GM12864 (cell line): ENCODE measurements at regions not wholly inside any gene's neighbourhood (a gene's known extent, or its start where the extent isn't known, plus 50 kb on each side); places are given as distances from the start of the nearest gene placed in this dataset.
"Not testable (repeated sequence)": the region's sequence is repeated elsewhere in the genome, so short reads cannot be mapped to it uniquely, and the experiment has no call there.

ENCODE experiments used
- DNase-seq: peaks from one replicate; pipeline ENCODE4 v3.0.0-alpha.2; 2011; ENCODE audit warnings: low read depth
- H3K4me3 ChIP-seq: 2 replicates; pipeline ENCODE4 v1.5.1; 2011; ENCODE audit warnings: mild to moderate bottlenecking, low read depth, low read length, control low read depth
- TF ChIP-seq, protein P1 (sequence below): IDR thresholded peaks from 2 replicates; pipeline ENCODE4 v1.5.1; 2011; ENCODE audit warnings: low read depth, mild to moderate bottlenecking, moderate library complexity, low read length, control low read depth, inconsistent platforms; ENCODE audit errors: missing control alignments

DNA sequence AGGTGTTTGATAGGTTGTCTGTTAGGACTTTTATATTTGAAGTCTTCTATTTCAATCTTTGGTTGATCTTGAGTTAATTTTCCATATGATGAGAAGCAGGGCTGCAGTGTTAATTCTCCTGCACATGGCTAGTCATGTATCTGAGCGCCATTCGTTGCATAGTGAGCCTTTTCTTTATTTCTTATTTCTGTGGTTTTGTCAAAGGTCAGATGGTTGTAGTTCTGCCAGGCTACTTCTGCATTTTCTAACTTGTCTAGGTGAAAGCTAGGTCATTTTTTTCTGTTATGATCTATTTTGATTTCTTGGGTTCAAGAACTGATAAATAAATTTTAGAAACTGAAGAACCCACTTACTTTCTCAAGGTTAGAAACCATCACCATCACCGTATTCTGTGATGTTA lies 56.7 kb downstream of the CCDC74A start:
- TF ChIP-seq, protein P1, sequence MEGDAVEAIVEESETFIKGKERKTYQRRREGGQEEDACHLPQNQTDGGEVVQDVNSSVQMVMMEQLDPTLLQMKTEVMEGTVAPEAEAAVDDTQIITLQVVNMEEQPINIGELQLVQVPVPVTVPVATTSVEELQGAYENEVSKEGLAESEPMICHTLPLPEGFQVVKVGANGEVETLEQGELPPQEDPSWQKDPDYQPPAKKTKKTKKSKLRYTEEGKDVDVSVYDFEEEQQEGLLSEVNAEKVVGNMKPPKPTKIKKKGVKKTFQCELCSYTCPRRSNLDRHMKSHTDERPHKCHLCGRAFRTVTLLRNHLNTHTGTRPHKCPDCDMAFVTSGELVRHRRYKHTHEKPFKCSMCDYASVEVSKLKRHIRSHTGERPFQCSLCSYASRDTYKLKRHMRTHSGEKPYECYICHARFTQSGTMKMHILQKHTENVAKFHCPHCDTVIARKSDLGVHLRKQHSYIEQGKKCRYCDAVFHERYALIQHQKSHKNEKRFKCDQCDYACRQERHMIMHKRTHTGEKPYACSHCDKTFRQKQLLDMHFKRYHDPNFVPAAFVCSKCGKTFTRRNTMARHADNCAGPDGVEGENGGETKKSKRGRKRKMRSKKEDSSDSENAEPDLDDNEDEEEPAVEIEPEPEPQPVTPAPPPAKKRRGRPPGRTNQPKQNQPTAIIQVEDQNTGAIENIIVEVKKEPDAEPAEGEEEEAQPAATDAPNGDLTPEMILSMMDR, result no peak
- no peak for DNase-seq
- H3K4me3 ChIP-seq, result no peak overlapping the region

DNA sequence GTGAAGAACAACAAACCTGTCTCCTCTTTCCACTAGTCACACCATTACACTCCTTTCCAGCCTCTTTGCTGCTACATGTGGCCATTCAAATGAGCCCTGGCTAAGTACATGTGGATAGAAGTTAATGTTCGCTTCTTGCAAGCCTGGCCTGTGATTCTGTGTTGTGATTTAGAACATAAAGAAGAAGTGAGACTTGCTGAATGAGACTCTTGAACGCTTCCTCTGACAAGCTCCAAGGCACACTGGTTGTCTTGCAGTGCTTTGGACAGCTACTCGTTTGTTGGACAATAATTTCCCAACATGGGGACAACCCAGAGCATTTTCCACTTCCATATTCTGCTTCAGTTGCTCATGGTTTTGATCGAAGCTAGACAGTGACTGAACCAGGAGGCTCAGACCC lies 57.3 kb downstream of the CCDC74A start:
- peak; percentile 87 for DNase-seq
- TF ChIP-seq, protein P1, result no peak
- no peak overlapping the region for H3K4me3 ChIP-seq

DNA sequence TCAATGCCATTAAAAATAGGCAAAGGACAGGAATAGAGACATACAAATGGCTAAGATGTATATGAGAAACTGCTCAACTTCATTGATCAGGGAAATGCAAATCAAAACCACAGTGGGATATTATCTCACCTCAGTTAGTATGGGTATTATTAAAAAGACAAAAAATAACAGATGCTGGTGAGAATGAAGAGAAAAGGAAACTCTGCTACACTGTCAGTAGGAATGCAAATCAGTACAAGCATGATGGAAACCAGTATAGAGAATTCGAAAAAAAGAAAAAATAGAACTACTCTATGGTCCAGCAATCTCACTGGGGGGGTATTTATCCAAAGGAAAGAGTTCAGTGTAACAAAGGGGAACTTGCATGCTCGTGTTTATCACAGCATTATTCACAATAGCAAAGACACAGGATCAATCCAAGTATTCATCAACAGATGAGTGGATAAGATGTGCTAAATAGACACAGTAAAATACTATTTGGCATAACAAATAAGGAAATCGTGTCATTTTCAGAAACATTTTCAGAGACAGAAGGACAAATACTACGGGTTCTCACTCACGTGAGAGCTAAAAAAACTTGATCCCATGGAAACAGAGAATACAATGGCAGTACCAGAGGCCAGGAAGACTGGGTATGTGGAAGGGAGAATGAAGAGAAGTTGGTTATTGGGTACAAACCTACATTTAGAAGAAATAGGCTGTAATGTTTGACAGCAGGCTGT lies 60.6 kb downstream of the CCDC74A start:
- DNase-seq, result peak; percentile 71
- H3K4me3 ChIP-seq, result no peak overlapping the region
- TF ChIP-seq, protein P1, result no peak

DNA sequence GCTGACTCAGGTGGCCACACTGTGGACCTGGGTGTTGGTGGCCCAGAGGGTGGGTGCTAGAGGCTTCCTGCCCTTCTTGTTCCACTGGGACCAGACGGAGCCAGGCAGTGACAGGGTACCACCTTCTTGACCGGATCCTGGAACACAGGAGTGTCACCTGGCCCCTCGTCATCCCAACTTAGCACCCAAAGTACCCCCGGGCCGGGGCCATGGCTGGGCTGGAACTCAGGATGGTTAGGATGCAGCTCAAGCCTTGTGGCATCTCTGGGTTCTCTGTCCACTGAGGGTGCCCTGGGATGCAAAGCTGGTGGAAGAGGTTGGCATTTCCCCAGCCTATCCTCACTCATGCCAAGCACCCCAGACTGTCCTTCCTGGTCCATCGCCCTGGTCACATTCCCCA lies 61.4 kb downstream of the CCDC74A start:
- not testable (repeated sequence) for H3K4me3 ChIP-seq, DNase-seq

DNA sequence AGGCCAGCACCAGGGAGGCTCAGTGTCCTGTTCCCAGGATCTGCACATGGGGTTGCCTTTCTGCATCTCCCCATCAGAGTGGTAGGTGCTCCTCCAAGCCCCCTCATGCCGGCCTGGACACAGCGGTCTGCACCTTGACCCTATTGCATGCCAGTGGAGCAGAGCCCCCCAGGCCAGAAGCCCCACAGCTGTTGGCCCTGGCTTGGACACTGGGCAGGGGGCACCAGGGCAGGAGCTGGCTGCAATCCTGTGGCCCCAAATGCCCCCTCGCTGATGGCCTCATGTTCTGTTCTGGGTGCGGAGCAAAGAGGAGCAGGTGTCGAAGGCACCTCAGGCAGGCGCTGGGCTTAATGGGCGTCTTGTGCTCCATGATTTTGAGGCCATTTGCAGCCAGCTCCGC lies 62.7 kb downstream of the CCDC74A start:
- no peak overlapping the region for H3K4me3 ChIP-seq
- TF ChIP-seq, protein P1, result no peak

DNA sequence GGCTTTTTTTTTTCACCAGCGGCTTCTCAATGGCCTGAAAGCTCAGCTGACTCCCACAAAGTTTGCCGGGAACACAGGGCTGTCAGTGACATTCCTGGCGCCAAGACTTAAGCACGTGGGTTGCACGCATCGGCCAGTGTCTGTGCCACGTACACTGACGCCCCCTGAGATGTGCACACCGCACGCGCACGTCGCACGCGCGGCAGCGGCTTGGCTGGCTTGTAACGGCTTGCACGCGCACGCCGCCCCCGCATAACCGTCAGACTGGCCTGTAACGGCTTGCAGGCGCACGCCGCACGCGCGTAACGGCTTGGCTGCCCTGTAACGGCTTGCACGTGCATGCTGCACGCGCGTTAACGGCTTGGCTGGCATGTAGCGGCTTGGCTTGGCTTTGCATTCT lies 63.2 kb downstream of the CCDC74A start:
- TF ChIP-seq, protein P1, result no peak
- no peak overlapping the region for H3K4me3 ChIP-seq
- DNase-seq, result no peak

More for the DNA sequence above, 62.7 kb downstream of the CCDC74A start:
- no peak for DNase-seq

DNA sequence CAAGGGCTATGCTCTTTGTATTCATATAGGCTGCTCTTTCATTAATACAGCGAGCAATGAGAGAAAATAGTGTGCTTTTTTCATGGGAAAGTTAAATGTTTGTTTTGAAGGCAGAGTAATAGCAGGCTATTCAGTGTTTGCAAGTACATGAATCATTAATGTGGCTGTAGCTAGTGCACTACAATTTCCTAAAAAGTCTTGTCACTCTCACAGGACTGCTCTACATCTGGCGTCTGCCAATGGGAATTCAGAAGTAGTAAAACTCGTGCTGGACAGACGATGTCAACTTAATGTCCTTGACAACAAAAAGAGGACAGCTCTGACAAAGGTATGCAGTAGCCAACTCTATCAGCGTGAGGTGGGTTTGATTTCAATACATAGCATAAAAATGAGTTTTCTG lies 68.9 kb downstream of the CCDC74A start:
- not testable (repeated sequence) for H3K4me3 ChIP-seq, DNase-seq

DNA sequence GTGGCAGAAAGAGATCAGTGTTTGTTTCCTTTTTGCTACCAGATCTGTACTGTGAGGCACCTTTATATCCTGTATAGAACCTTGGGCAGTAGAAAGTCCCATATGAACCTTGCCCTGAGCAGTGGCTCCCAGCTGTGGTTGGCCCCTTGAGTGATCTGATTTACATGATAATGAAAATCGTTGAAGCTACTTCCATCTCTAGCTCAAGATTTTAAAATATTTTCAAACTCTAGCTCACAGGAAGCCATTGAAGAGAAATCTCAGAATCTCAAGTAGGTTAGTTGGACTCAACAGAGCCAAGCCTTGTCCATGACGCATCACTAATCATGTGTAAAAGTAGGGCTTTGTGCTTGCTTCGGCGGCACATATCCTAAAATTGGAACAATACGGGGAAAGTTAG lies 74.8 kb downstream of the CCDC74A start:
- H3K4me3 ChIP-seq, DNase-seq: not testable (repeated sequence)

DNA sequence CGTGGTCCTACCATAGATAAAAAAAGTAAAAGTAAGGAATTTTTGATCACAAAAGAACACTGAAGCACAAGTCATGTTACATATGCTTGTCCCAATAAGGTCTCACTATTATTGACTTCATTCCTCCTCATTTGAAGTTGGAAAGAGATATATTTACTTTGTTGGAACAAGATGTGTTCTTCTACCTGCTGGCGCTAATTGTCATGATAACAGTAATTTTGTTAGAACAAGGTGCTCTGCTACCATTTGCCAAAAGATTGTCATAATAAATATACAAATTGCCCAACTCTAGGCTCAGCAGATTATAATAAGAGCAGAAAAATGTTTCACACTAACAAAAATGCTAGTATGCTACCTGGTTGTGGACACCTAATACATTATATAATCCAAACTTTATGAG lies 77.0 kb downstream of the CCDC74A start:
- DNase-seq, H3K4me3 ChIP-seq: not testable (repeated sequence)

DNA sequence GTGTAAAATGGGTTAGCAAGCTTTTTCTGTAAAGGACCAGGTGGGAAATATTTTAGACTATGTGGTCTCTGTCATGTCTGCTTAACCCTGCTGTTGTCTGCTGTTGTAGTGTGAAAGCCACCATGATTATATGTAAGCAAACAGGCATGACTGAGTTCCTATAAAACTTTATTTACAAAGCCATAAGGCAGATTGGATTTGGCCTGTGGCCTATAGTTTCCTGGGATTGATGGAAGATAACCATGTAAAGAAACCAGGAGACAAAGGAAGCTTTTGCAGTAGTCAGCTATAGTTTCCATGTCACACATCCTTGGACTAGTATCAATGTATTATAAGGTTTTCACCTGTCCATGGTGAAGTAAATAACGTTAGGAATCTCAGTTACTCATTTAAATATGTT lies 78.7 kb downstream of the CCDC74A start:
- not testable (repeated sequence) for DNase-seq, H3K4me3 ChIP-seq

DNA sequence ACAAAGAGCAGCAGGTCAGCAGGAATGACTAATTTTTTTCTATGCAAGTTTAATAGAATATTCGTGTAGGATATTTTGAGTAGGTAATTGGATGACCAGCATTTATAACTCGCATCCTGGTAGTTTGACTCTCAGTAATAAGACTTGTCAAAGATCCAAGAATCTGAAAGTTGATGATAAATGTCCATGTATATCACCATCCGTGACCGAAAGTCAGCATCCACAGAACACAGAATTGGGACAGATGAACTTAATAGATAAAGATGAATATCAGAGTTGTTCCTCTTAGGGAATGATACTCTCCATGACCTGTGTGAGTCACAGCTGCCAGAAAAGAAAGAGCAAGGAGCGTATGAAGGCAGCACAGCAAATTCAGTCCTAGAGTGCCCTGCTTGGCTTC lies 79.4 kb downstream of the CCDC74A start:
- not testable (repeated sequence) for DNase-seq, H3K4me3 ChIP-seq

DNA sequence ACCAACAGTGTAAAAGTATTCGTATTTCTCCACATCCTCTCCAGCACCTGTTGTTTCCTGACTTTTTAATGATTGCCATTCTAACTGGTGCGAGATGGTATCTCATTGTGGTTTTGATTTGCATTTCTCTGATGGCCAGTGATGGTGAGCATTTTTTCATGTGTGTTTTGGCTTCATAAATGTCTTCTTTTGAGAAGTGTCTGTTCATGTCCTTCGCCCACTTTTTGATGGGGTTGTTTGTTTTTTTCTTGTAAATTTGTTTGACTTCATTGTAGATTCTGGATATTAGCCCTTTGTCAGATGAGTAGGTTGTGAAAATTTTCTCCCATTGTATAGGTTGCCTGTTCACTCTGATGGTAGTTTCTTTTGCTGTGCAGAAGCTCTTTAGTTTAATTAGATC lies 86.9 kb downstream of the CCDC74A start:
- DNase-seq, H3K4me3 ChIP-seq: not testable (repeated sequence)

DNA sequence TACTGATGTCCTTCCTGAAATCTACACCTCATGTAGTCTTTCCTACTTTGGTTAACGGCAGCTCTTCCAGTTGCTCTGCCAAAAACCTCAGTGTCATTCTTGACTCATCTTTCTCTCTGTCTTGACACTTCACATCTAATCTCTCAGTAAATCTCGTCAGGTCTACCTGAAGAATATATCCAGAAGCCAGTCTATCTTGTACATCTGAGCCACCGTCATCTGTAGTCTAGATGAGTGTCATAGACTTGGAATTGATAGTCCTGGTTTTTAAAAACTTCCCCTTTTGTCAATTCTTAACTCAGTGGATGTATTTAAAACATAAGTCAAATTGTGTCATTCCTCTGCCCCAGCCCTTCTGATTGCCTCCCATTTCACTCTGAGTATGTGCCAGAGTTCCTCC lies 90.6 kb downstream of the CCDC74A start:
- H3K4me3 ChIP-seq, DNase-seq: not testable (repeated sequence)

DNA sequence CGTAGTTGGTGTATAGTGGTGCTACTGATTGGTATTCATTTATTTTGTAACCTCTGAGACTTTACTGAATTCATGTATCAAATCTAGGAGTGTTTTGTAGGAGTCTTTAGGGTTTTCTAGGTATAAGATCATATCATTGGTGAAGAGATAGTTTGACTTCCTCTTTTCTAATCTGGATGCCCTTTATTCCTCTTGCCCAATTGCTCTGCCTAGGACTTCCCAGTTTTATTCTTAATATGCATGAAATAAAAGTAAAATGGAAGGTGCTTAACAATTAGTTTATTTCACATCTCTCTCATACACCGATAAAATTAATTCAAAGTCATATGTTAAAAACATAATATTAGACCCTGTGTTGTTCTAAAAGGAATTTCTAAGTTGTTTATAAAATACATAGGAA lies 95.2 kb downstream of the CCDC74A start:
- DNase-seq, H3K4me3 ChIP-seq: not testable (repeated sequence)
